BJ (cell line): ENCODE measurements at regions not wholly inside any gene's neighbourhood (a gene's known extent, or its start where the extent isn't known, plus 50 kb on each side); places are given as distances from the start of the nearest gene placed in this dataset.

Experiments
- CTCF ChIA-PET: fragments of 350-600 bp; formaldehyde crosslinking; extraction: SDS; loops from one replicate; lab custom pipeline; 2021; ENCODE audit warnings: antibody characterized with exemption, inconsistent platforms; lab: Yijun Ruan, JAX
- POLR2A ChIA-PET: fragments of 300-600 bp; sonication (Branson Sonifier 250); formaldehyde crosslinking; extraction: SDS; loops from one replicate; lab custom pipeline; 2021; ENCODE audit warnings: antibody characterized with exemption; lab: Charles Lee
- DNase-seq: peaks from one replicate; pipeline ENCODE4 v3.0.0-alpha.2; 2011; ENCODE audit warnings: low read depth
- H3K27me3 ChIP-seq: 2 replicates; pipeline ENCODE4 v1.6.0; 2011; ENCODE audit warnings: low read length; ENCODE audit not compliant: control insufficient read depth, insufficient read depth
- H3K36me3 ChIP-seq: 2 replicates; pipeline ENCODE4 v1.5.1; 2011; ENCODE audit warnings: low read length; ENCODE audit not compliant: control insufficient read depth, insufficient read depth
- H3K4me3 ChIP-seq: 2 replicates; pipeline ENCODE4 v1.5.1; 2011; ENCODE audit warnings: low read depth, mild to moderate bottlenecking, control low read depth, low read length
- CTCF ChIP-seq: IDR thresholded peaks from 2 replicates; pipeline ENCODE4 v1.5.1; 2011; ENCODE audit warnings: low read depth, mild to moderate bottlenecking, control low read depth, inconsistent platforms, low read length, moderate library complexity; ENCODE audit not compliant: insufficient read depth

- Histone ChIP-seq H3K27me3 (no peaks in the 10 kb centered on the region), H3K36me3 (no peaks in the 10 kb centered on the region), H3K4me3 (no peak overlapping the region)
- no peak for TF ChIP-seq CTCF
- CTCF ChIA-PET = no interaction called here
- DNase-seq = no peak
- POLR2A ChIA-PET = no interaction called here
These were observed 522.3 kb downstream of the IGSF11 start for GRCh38 chr3:118512301-118512700.

- H3K4me3 ChIP-seq = no peak overlapping the region
- CTCF ChIA-PET = no interaction called here
- no peaks in the 10 kb centered on the region for H3K27me3 ChIP-seq
- DNase-seq = no peak
- H3K36me3 ChIP-seq = no peaks in the 10 kb centered on the region
- POLR2A ChIA-PET = no interaction called here
- TF ChIP-seq CTCF = no peak
These were observed 509.6 kb downstream of the IGSF11 start for GRCh38 chr3:118525077-118525476.

- no peak for DNase-seq
- Histone ChIP-seq H3K36me3 (no peaks in the 10 kb centered on the region), H3K4me3 (no peak overlapping the region), H3K27me3 (no peaks in the 10 kb centered on the region)
- POLR2A ChIA-PET = no interaction called here
- TF ChIP-seq CTCF = no peak
- CTCF ChIA-PET = interaction anchor here (0.6 kb wide), 1 partner anchor 1620 kb away, joined by 3 read pairs; no protein-coding TSS in a partner anchor
These were observed 507.7 kb downstream of the IGSF11 start for GRCh38 chr3:118526758-118527513.

- no peak overlapping the region for H3K4me3 ChIP-seq
- TF ChIP-seq CTCF = no peak
- ChIA-PET CTCF (no interaction called here), POLR2A (no interaction called here)
- no peaks in the 10 kb centered on the region for H3K27me3 ChIP-seq
- no peaks in the 10 kb centered on the region for H3K36me3 ChIP-seq
- DNase-seq = no peak
These were observed 507.1 kb downstream of the IGSF11 start for GRCh38 chr3:118527514-118528044.

- no peaks in the 10 kb centered on the region for H3K36me3 ChIP-seq
- ChIA-PET POLR2A (no interaction called here), CTCF (no interaction called here)
- TF ChIP-seq CTCF = no peak
- DNase-seq = no peak
- H3K4me3 ChIP-seq = no peak overlapping the region
- H3K27me3 ChIP-seq = no peaks in the 10 kb centered on the region
These were observed 505.1 kb downstream of the IGSF11 start for GRCh38 chr3:118529554-118529953.
